GM19452 (cell line): ENCODE measurements at regions not wholly inside any gene's neighbourhood (a gene's known extent, or its start where the extent isn't known, plus 50 kb on each side); places are given as distances from the start of the nearest gene placed in this dataset.

Experiments
- ATAC-seq: cut with Tn5 transposase; IDR thresholded peaks from one replicate; pipeline ENCODE4 v1.9.1; 2021; ENCODE audit not compliant: unreplicated experiment

- no peak for ATAC-seq
Measured at GRCh38 chr17:79212149-79213087, 137.8 kb downstream of the ENGASE start.

GRCh38 chr17:79211061-79211770 lies 136.6 kb downstream of the ENGASE start:
- no peak for ATAC-seq

- ATAC-seq = no peak
Measured at GRCh38 chr17:79210638-79211037, 136.0 kb downstream of the ENGASE start.

- no peak for ATAC-seq
Measured at GRCh38 chr17:79207960-79208359, 133.3 kb downstream of the ENGASE start.

GRCh38 chr17:79205688-79206205 lies 131.1 kb downstream of the ENGASE start:
- ATAC-seq = no peak

GRCh38 chr17:79204261-79204660 lies 129.6 kb downstream of the ENGASE start:
- no peak for ATAC-seq

- no peak for ATAC-seq
Measured at GRCh38 chr17:79203657-79204056, 129.0 kb downstream of the ENGASE start.

GRCh38 chr17:79203016-79203415 lies 128.4 kb downstream of the ENGASE start:
- ATAC-seq = no peak

GRCh38 chr17:79202480-79202879 lies 127.9 kb downstream of the ENGASE start:
- ATAC-seq = no peak

GRCh38 chr17:79201536-79202227 lies 127.1 kb downstream of the ENGASE start:
- no peak for ATAC-seq

GRCh38 chr17:79201119-79201518 lies 126.5 kb downstream of the ENGASE start:
- ATAC-seq = no peak

- no peak for ATAC-seq
Measured at GRCh38 chr17:79196913-79197312, 122.3 kb downstream of the ENGASE start.

GRCh38 chr17:79192503-79193351 lies 118.1 kb downstream of the ENGASE start:
- ATAC-seq = no peak

GRCh38 chr17:79191270-79191934 lies 116.8 kb downstream of the ENGASE start:
- ATAC-seq = no peak

- ATAC-seq = no peak
Measured at GRCh38 chr17:79189305-79189704, 114.7 kb downstream of the ENGASE start.

- no peak for ATAC-seq
Measured at GRCh38 chr17:79188685-79189084, 114.1 kb downstream of the ENGASE start.

- no peak for ATAC-seq
Measured at GRCh38 chr17:79188048-79188447, 113.4 kb downstream of the ENGASE start.

GRCh38 chr17:79187186-79187585 lies 112.6 kb downstream of the ENGASE start:
- ATAC-seq = no peak

- ATAC-seq = no peak
Measured at GRCh38 chr17:79186406-79186805, 111.8 kb downstream of the ENGASE start.

- ATAC-seq = no peak
Measured at GRCh38 chr17:79185671-79186070, 111.0 kb downstream of the ENGASE start.
